PC-3 (cell line): ENCODE measurements at regions not wholly inside any gene's neighbourhood (a gene's known extent, or its start where the extent isn't known, plus 50 kb on each side); places are given as distances from the start of the nearest gene placed in this dataset.

Experiments used
- ATAC-seq: fragments of 200-7000 bp; cut with Tn5 transposase; 2 replicates; pipeline ENCODE4 v1.9.1; 2020; ENCODE audit warnings: mild to moderate bottlenecking, moderate library complexity
- BruUV-seq: library from RNA; stranded (reverse); fragments of 400-500 nt; replicated peaks from 2 replicates; lab custom pipeline; 2021; lab: Mats Ljungman, UMichigan
- CTCF ChIA-PET: fragments of 300-600 bp; sonication (Branson Sonifier 250); formaldehyde crosslinking; loops from one replicate; lab custom pipeline; 2022; ENCODE audit warnings: antibody characterized with exemption; lab: Charles Lee
- POLR2A ChIA-PET: fragments of 300-600 bp; sonication (Branson Sonifier 250); formaldehyde crosslinking; loops from one replicate; lab custom pipeline; 2022; ENCODE audit warnings: antibody characterized with exemption; ENCODE audit not compliant: unreplicated experiment; lab: Charles Lee
- DNase-seq: peaks from one replicate; pipeline ENCODE4 v3.0.0-alpha.2; 2015
- H2AFZ ChIP-seq: fragments of 300-600 bp; sonication (generic); 2 replicates; pipeline ENCODE4 v1.6.0; 2016; ENCODE audit warnings: antibody characterized with exemption, low read length
- H3F3A ChIP-seq: fragments of 300-600 bp; sonication (generic); one replicate; pipeline ENCODE4 v1.6.0; 2017; ENCODE audit warnings: antibody characterized with exemption, low read length, control low read depth, mild to moderate bottlenecking; ENCODE audit not compliant: unreplicated experiment
- H3K27ac ChIP-seq: fragments of 300-600 bp; sonication (generic); 2 replicates; pipeline ENCODE4 v1.5.1; 2016; ENCODE audit warnings: mild to moderate bottlenecking, low read length
- H3K27me3 ChIP-seq: fragments of 300-600 bp; sonication (generic); 2 replicates; pipeline ENCODE4 v1.6.1; 2016; ENCODE audit warnings: low read length, mixed read lengths
- H3K36me3 ChIP-seq: fragments of 300-600 bp; sonication (generic); 2 replicates; pipeline ENCODE4 v1.6.1; 2016; ENCODE audit warnings: low read depth, mixed run types, low read length, mixed read lengths
- H3K4me1 ChIP-seq: fragments of 300-600 bp; sonication (generic); 2 replicates; pipeline ENCODE4 v1.5.1; 2016; ENCODE audit warnings: low read length; ENCODE audit not compliant: insufficient read depth
- H3K4me2 ChIP-seq: fragments of 300-600 bp; sonication (generic); 2 replicates; pipeline ENCODE4 v1.6.0; 2016; ENCODE audit warnings: low read length
- H3K4me3 ChIP-seq: fragments of 300-600 bp; sonication (generic); 2 replicates; pipeline ENCODE4 v1.5.1; 2016; ENCODE audit warnings: mild to moderate bottlenecking, low read length, mixed read lengths
- H3K79me2 ChIP-seq: fragments of 300-600 bp; sonication (generic); 2 replicates; pipeline ENCODE4 v1.6.1; 2017; ENCODE audit warnings: low read length, mixed read lengths
- H3K9ac ChIP-seq: fragments of 300-600 bp; sonication (generic); 2 replicates; pipeline ENCODE4 v1.6.0; 2016; ENCODE audit warnings: mild to moderate bottlenecking, low read length
- H3K9me2 ChIP-seq: fragments of 300-600 bp; sonication (generic); replicated peaks from 2 replicates; pipeline ENCODE4 v1.6.1; 2016; ENCODE audit warnings: mixed run types, low read length, mixed read lengths
- H3K9me3 ChIP-seq: fragments of 300-600 bp; sonication (generic); 2 replicates; pipeline ENCODE4 v1.6.1; 2016; ENCODE audit warnings: low read length, mixed read lengths
- H4K20me1 ChIP-seq: fragments of 300-600 bp; sonication (generic); 2 replicates; pipeline ENCODE4 v1.6.1; 2016; ENCODE audit warnings: low read length, mixed read lengths
- CTCF ChIP-seq: fragments of 300-600 bp; sonication (generic); conservative IDR thresholded peaks from 2 replicates; pipeline ENCODE4 v1.5.1; 2017; ENCODE audit warnings: antibody characterized with exemption, low read depth, mild to moderate bottlenecking, low read length
- EZH2 ChIP-seq: fragments of 300-600 bp; sonication (generic); IDR thresholded peaks from one replicate; pipeline ENCODE4 v1.6.1; 2017; ENCODE audit warnings: antibody characterized with exemption, mild to moderate bottlenecking, low read length; ENCODE audit not compliant: unreplicated experiment
- EZH2phosphoT487 ChIP-seq: fragments of 300-600 bp; sonication (generic); IDR thresholded peaks from 2 replicates; pipeline ENCODE4 v1.6.1; 2018; ENCODE audit warnings: mild to moderate bottlenecking, antibody characterized with exemption, low read length, borderline replicate concordance
- intact Hi-C: fragments of 100-400 bp; cut with micrococcal nuclease; formaldehyde crosslinking; loops from 2 replicates; pipeline ENCODE4 v1.9.0; 2023

- TF ChIP-seq CTCF (no peak), EZH2phosphoT487 (no peak), EZH2 (no peak)
- CTCF ChIA-PET, result no interaction called here
- H3K4me2 ChIP-seq, result no peak overlapping the region
- BruUV-seq, result no TSS peak
- DNase-seq (no peak), ATAC-seq (no peak)
- no peaks in the 10 kb centered on the region for H3K36me3 ChIP-seq
- no peaks in the 10 kb centered on the region for H3K79me2 ChIP-seq
- H2AFZ ChIP-seq, result no peak overlapping the region
- H4K20me1 ChIP-seq, result no peaks in the 10 kb centered on the region
- no peak overlapping the region for H3K9ac ChIP-seq
- no peaks in the 10 kb centered on the region for H3K27me3 ChIP-seq
- H3F3A ChIP-seq, result no peaks in the 10 kb centered on the region
- POLR2A ChIA-PET, result no interaction called here
- H3K9me2 ChIP-seq, result no peaks in the 10 kb centered on the region
- H3K4me1 ChIP-seq, result no peaks in the 10 kb centered on the region
- H3K9me3 ChIP-seq, result no peaks in the 10 kb centered on the region
- no peak overlapping the region for H3K27ac ChIP-seq
- H3K4me3 ChIP-seq, result no peak overlapping the region
- intact Hi-C loops, result no loop called here
These were observed 270.5 kb downstream of the SMARCA2 start for GRCh38 chr9:2285416-2286332.

- Histone ChIP-seq H3K9me2 (no peaks in the 10 kb centered on the region), H3K4me2 (no peak overlapping the region), H3F3A (no peaks in the 10 kb centered on the region), H3K36me3 (no peaks in the 10 kb centered on the region), H4K20me1 (no peaks in the 10 kb centered on the region), H3K27ac (no peak overlapping the region), H3K9me3 (no peaks in the 10 kb centered on the region), H3K4me3 (no peak overlapping the region), H3K79me2 (no peaks in the 10 kb centered on the region), H2AFZ (no peak overlapping the region), H3K4me1 (no peaks in the 10 kb centered on the region), H3K27me3 (no peaks in the 10 kb centered on the region), H3K9ac (no peak overlapping the region)
- DNase-seq (no peak), ATAC-seq (no peak)
- no peak for TF ChIP-seq CTCF
- no peak for TF ChIP-seq EZH2phosphoT487
- TF ChIP-seq EZH2, result no peak
- POLR2A ChIA-PET, result no interaction called here
- intact Hi-C loops, result no loop called here
- BruUV-seq, result no TSS peak
- CTCF ChIA-PET, result no interaction called here
These were observed 271.2 kb downstream of the SMARCA2 start for GRCh38 chr9:2286333-2286705.

- intact Hi-C loops, result no loop called here
- Histone ChIP-seq H3K9ac (no peak overlapping the region), H3K79me2 (no peaks in the 10 kb centered on the region), H3K4me3 (no peak overlapping the region), H3K36me3 (no peaks in the 10 kb centered on the region), H3F3A (no peaks in the 10 kb centered on the region), H3K9me2 (no peaks in the 10 kb centered on the region), H3K27me3 (no peaks in the 10 kb centered on the region), H2AFZ (no peak overlapping the region), H3K27ac (no peak overlapping the region), H3K4me2 (no peak overlapping the region), H4K20me1 (no peaks in the 10 kb centered on the region), H3K9me3 (no peaks in the 10 kb centered on the region), H3K4me1 (peaks cover 2% of the 10 kb centered on the region; the same call in 1 of the 2 replicates)
- no peak for TF ChIP-seq EZH2phosphoT487
- TF ChIP-seq CTCF, result no peak
- TF ChIP-seq EZH2, result no peak
- BruUV-seq, result no TSS peak
- CTCF ChIA-PET, result no interaction called here
- POLR2A ChIA-PET, result no interaction called here
- no peak for ATAC-seq
- no peak for DNase-seq
These were observed 271.8 kb downstream of the SMARCA2 start for GRCh38 chr9:2286825-2287455.
